GM21526 (cell line): ENCODE measurements at regions not wholly inside any gene's neighbourhood (a gene's known extent, or its start where the extent isn't known, plus 50 kb on each side); places are given as distances from the start of the nearest gene placed in this dataset.
"Not testable (repeated sequence)": the region's sequence is repeated elsewhere in the genome, so short reads cannot be mapped to it uniquely, and the experiment has no call there.

Source experiments
- ATAC-seq: cut with Tn5 transposase; IDR thresholded peaks from one replicate; pipeline ENCODE4 v1.9.1; 2021; ENCODE audit warnings: moderate library complexity; ENCODE audit not compliant: unreplicated experiment, low FRiP score

DNA sequence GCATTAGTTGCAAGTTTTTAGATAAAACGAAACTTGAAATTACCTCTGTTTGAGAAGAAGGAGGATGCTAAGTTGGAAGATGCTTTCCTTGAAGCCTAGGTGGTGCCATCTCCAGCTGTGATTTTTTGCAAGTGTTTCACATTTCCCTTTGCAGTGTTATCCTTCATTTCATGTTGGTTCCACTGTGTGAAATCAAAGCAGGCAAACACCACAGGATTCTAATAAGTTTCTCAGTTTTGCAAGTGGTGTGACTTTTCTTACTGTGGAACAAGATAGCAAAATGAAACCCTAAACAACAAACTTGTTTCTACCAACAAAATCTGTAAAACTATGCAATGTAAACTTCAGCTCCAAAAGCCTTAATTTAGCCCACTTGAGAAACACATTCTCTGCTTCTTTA, 260.9 kb downstream of the OXSM start:
- ATAC-seq, result no peak

DNA sequence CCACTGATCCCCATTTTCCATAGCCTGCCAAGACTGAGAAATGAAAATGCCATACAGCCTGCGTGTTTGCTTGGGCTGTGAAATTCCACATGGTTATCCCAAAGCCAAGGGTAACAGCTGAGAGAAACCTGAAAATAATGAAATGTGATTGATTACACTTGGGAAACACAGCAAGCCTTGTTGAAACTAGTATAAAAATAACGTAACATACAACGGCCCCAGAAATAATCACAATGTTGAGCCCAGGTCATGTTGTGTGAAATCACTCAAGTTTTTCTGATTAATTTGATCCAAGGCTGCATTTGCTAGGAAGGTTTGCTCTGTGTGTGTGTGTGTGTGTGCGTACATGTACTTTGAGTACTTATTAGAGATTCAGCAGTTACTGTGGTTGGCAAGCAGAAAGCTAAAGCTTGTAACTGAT, 269.0 kb downstream of the OXSM start:
- no peak for ATAC-seq

GRCh38 chr3:26061947-26062346, 272.1 kb downstream of the OXSM start:
- no peak for ATAC-seq

GRCh38 chr3:26064297-26064696, 274.4 kb downstream of the OXSM start:
- no peak for ATAC-seq

- ATAC-seq, result no peak
These were observed 279.0 kb downstream of the OXSM start for GRCh38 chr3:26068890-26069289.

DNA sequence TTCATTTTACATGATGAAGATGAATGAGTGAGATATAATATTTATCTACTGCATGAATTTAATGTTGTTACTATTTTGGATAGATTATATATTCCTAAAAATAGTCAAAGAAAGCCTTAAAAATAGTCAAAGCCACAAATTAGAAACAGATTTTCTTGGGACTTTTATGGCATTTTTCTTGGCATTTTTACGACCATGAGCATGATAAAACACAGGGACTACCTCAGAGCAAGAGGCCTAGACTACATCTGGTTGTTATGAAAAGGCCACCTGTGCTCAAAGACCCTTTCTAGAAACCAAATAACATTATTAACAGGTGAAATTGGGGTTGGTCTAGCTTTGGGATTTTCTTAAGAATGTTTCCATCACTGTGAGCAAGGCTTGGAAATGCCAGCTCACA, 281.0 kb downstream of the OXSM start:
- ATAC-seq, result no peak

DNA sequence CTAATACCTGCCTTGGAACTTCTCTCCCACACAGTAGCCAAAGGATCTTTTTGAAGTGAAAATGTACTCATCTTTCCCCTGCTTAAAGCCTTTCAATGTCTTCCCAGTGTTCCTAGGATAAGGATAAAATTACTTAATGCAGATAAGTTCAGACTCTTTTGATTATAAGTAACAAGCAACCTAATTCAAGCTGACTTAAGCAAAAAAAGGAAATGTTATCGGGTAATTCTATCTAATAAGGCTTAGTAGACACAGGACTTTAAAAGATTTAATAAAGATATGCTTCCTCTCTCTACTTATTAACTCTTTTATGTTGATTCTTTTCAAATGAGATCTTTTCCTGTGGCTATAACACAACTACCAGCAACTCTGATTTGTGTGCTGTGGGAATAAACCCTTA, 284.2 kb downstream of the OXSM start:
- no peak for ATAC-seq

DNA sequence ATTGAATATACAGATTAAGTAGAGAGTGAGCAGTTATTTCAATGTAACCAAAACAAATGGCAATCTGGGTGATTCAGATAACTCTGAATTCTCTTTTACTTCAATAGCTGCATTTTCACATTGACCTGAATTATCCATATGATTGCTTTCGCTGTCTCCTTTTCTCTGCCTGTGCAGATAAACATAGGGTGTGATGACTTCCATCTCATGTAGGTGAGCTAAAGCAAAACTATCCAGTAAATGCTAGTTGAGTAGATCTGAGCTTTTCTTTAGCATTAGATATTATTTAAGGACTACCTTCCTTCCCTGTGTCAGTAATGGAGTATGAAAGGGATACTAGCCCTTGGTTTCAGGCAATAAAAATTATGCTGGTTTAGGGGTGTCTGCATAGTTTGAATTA, 288.6 kb downstream of the OXSM start:
- no peak for ATAC-seq

DNA sequence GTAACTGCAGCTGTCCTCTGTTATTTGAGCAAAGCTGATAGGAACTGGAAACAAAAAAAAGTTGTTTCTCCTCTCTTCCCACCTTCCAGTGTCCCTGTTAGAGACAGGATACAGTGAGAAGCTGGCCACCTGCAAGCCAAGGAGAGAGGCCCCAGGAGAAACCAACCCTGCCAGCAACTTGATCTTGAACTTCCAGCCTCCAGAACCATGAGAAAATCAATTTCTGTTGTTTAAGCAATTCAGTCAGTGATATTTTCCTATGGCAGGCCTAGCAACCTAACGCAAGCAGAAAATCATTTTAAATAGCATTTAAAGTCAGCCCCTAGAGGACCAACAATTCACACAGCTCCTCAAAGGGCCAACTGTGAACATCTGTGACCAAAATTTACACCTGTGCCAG, 291.3 kb downstream of the OXSM start:
- ATAC-seq, result no peak

DNA sequence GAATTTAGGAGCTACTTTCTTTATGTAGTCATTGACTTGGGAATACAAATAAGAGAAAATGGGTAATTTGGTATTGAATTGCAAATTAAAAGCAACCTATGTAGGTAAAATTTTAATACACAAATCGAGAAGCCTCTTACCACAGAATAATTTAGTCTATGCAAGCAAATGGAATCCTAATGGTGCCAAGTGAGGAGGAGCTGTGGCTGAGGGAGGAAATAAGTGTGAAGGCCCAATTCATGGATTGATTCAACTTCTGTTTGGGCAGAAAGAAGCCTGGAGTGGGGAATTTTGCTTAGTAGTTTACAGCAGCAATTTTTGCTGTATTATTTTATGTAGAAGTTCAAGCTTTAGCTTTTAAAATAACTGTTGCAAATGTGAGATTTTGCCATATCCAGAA, 291.9 kb downstream of the OXSM start:
- no peak for ATAC-seq

DNA sequence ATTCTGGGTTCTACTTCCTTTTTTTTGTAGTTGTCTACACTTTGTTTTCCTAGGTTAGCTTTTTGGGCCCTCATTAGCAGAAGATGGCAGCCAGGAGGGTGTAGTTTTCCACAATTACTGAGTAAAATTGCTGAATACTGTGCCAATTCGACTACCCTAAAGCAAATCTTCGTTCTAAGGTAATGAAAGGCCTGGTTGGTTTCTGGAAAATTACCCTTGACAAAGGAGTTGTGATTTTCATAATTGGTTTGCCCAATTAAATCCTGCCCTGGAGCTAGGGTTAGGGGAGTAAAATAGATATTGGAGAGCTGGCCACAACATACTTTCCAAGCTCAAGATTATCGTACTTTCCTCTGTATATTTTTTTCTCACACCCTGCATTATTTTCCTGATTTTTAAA, 293.0 kb downstream of the OXSM start:
- ATAC-seq, result no peak

DNA sequence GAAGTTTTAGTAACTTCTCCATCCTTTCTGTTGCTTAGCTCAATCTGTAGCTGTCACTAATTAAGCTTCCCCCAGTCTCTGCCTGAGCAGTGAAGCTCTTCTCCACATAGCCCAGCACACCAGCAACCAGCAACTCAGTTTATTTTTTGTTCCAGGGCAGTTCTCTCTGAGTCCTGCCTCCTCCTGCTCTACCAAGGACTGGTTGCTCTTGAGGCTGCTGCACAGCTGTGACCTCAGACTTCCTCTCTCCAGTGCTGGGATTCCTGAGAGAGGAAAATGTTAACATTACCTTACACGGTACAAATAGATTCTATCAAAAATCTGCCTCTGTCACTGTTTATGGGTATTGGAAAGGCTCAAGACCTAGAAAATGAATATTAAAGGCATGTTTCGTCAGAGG, 294.7 kb downstream of the OXSM start:
- no peak for ATAC-seq

DNA sequence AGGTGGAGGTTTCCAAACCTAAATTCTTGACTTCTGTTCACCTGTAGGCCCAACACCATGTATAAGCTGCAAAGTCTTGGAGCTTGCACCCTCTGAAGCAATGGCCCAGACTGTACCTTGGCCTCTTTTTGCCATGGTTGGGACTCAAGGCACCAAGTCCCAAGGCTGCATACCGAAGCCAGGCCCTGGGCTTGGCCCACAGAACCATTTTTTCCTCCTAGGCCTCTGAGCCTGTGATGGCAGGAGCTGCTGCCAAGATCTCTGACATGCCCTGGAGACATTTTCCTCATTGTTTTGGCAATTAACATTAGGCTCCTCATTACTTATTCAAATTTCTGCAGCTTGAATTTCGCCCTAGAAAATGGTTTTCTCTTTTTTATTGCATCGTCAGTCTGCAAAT, 297.9 kb downstream of the OXSM start:
- no peak for ATAC-seq

DNA sequence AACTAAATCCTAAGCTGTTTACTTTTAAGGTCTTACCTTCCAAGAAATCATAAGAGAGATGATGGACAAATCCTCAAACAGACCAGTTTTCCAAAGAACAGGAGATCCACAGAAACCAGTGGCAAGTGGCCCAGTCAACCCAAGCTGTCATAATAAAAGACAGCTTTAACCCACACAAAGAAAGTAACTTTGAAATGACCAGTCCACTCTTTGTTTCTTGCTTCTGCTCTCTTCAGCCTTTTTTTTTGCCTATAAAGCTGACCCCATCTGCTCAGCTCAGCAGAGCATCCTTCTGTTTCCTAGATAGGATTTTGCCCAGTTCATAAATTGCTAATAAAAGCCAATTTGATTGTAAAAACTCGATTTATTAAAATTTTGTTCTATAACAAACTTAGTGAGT, 299.4 kb downstream of the OXSM start:
- ATAC-seq, result no peak

- ATAC-seq, result no peak
These were observed 300.7 kb downstream of the OXSM start for GRCh38 chr3:26090589-26090988.

DNA sequence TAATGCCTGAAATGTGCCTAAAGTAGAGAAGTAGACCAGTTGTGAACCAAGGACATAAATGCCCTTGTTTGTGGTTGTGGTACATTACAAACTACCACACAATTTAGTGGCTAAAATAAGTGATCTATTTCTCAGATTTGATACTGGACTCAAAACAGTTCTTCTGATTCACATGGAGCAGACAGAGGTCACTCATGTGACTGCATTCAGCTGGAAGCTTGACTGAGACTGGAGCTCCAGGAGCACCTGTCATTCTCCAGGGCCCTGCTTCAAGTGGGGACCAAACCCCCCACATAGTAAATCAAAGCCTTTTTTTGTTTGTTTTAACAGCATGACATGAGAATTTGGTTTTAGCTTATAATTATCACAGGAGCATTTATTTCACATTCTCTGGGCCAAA, 301.2 kb downstream of the OXSM start:
- ATAC-seq, result no peak

DNA sequence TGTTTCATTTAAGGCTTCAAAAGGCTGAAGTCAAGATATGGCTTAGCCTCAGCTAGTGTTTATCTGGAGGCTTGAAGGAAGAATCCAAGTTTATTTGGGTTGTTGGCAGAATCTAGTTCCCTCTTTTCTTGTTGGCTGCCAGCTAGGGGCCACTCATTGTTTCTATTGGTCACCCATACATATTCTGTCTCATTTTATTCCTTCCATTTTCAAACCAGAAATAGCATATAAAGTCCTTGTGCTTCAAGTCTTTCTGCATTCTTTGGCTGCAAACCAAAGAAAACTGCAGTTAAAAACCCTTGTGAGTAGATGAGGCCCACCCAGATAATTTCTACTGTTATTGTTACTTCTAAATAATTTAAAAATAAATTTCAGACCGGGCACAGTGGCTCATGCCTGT, 301.7 kb downstream of the OXSM start:
- no peak for ATAC-seq

GRCh38 chr3:26097111-26097510, 307.2 kb downstream of the OXSM start:
- not testable (repeated sequence) for ATAC-seq

DNA sequence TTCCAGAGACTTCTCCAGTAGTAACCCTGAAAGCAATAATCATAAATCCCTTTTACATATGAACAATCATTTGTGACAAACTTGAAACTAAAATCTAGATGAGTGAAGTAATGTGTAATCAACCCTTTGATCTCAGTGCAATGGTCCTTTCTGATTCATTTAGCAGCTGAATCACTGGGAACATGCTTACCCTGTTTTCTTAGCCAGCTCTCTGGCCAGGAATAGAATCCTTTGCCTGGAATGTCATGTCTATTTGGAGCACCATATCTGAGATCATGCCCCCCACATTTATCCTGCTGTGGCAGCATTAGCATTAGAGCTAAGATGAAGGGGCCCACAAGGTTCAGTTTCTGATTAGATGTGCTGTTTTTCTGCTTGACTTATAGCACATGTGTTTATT, 309.8 kb downstream of the OXSM start:
- no peak for ATAC-seq

DNA sequence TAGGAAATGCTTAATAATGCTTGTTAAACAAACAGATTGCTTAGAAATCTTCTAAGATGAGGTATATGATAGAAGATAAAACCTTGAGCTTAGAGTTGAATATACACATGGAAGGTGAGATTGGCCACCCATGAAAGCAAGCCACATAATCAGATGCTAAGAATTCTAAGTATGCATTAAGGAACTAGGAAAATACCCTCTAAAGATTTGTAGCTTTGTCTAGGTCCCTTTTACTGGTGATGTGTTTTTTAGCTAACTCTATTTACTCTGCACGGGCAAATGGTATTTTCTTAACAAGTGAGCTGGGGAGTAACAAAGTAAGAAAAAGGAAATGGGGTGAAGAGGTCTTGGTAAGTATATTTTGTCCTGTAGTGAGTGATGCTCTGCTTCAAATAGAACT, 310.3 kb downstream of the OXSM start:
- ATAC-seq, result no peak

- no peak for ATAC-seq
These were observed 312.5 kb downstream of the OXSM start for GRCh38 chr3:26102376-26102775.

- no peak for ATAC-seq
These were observed 315.0 kb downstream of the OXSM start for GRCh38 chr3:26104851-26105251.

DNA sequence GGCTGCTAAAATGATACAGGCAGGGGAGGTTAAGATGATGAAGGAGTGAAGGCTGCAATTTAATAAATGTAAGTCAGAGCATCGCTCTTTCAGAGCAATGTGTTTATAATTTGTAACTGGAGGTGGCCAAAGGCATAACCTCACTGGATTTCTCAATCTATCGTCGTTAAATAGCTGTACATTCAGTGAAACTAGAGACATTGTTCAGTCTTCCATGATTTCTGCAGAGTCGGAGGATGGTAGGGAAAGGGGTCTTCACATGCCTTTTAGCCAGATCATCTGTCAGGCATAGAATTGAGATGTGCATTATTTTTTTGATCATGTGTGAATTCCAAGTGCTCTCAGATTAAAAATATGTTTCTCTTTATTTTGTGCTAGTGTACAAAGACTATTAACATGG, 315.4 kb downstream of the OXSM start:
- no peak for ATAC-seq

DNA sequence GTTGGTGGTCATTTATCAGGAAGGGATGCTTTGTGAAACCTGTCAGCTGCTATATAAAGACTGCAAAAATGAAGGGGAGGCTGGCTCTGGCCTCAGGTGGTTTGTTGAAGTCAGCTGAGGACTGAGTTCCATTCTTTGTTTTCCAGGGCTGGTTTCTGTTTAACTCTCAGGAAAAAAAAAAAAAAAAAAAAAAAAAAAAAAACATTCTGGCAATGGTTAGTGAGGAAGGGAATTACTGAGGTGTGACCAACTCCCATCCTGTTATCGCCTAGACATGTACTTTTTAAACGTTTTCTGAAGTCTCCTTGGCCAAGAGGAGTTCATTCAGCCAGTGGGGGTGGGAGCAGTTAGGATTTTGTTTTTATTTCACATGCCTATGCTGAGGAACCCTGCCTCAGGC, 316.3 kb downstream of the OXSM start:
- no peak for ATAC-seq
